Large intestine (tissue), 3 donors: ENCODE measurements at regions not wholly inside any gene's neighbourhood (a gene's known extent, or its start where the extent isn't known, plus 50 kb on each side); places are given as distances from the start of the nearest gene placed in this dataset.

Experiments used
- DNase-seq, 2 donors: peaks; one replicate each; pipeline versions ENCODE4 v3.0.0 to v3.0.0-alpha.2; 2013
- H3K27ac ChIP-seq: one replicate; pipeline ENCODE4 v1.5.1; 2013; ENCODE audit warnings: low read length
- H3K27me3 ChIP-seq: 2 replicates; pipeline ENCODE4 v1.6.1; 2013; ENCODE audit warnings: low read length; ENCODE audit not compliant: control insufficient read depth, insufficient read depth
- H3K36me3 ChIP-seq: 2 replicates; pipeline ENCODE4 v1.6.1; 2013; ENCODE audit warnings: low read length; ENCODE audit not compliant: control insufficient read depth, insufficient read depth
- H3K4me1 ChIP-seq: one replicate; pipeline ENCODE4 v1.6.1; 2013; ENCODE audit warnings: low read length; ENCODE audit not compliant: control insufficient read depth, insufficient read depth
- H3K4me3 ChIP-seq: one replicate; pipeline ENCODE4 v1.5.1; 2013; ENCODE audit warnings: low read length
- H3K9me3 ChIP-seq: one replicate; pipeline ENCODE4 v1.6.1; 2013; ENCODE audit warnings: mild to moderate bottlenecking, low read depth, low read length, moderate library complexity; ENCODE audit not compliant: control insufficient read depth
- WGBS: methylation state at CpG from one replicate; pipeline ENCODE4 v1.1.5; 2013; ENCODE audit warnings: low lambda C conversion rate; ENCODE audit not compliant: insufficient coverage; 5-methylcytosine and 5-hydroxymethylcytosine counted together

- Histone ChIP-seq H3K4me1 (no peaks in the 10 kb centered on the region), H3K27me3 (no peaks in the 10 kb centered on the region), H3K27ac (no peak overlapping the region), H3K36me3 (no peaks in the 10 kb centered on the region), H3K4me3 (no peak overlapping the region), H3K9me3 (no peaks in the 10 kb centered on the region)
- no peak for DNase-seq
- 40% methylated on average over 1 of the region's 3 CpGs for WGBS
These were observed 55.0 kb downstream of the SOX4 start for GRCh38 chr6:21648475-21649050.

- H3K27me3 ChIP-seq = no peaks in the 10 kb centered on the region
- WGBS = no CpG with 5 or more reads among the region's 4 CpGs
- no peak for DNase-seq
These were observed 59.8 kb downstream of the SOX4 start for GRCh38 chr6:21653323-21653722.

GRCh38 chr6:21653905-21654304 is 60.4 kb downstream of the SOX4 start:
- Histone ChIP-seq H3K36me3 (no peaks in the 10 kb centered on the region), H3K27ac (no peak overlapping the region), H3K4me3 (no peak overlapping the region), H3K9me3 (no peaks in the 10 kb centered on the region), H3K4me1 (no peaks in the 10 kb centered on the region), H3K27me3 (no peaks in the 10 kb centered on the region)
- DNase-seq = no peak
- 83% methylated on average over 1 of the region's 7 CpGs for WGBS

More at GRCh38 chr6:21653323-21653722, 59.8 kb downstream of the SOX4 start:
- Histone ChIP-seq H3K9me3 (no peaks in the 10 kb centered on the region), H3K27ac (no peak overlapping the region), H3K4me3 (no peak overlapping the region), H3K36me3 (no peaks in the 10 kb centered on the region), H3K4me1 (no peaks in the 10 kb centered on the region)

- no peaks in the 10 kb centered on the region for H3K4me1 ChIP-seq
- H3K27me3 ChIP-seq = no peaks in the 10 kb centered on the region
- no peak overlapping the region for H3K4me3 ChIP-seq
- H3K36me3 ChIP-seq = no peaks in the 10 kb centered on the region
- no peak overlapping the region for H3K27ac ChIP-seq
- DNase-seq = no peak
- no peaks in the 10 kb centered on the region for H3K9me3 ChIP-seq
- WGBS = no CpG with 5 or more reads among the region's 2 CpGs
These were observed 60.8 kb downstream of the SOX4 start for GRCh38 chr6:21654361-21654760.

- no peaks in the 10 kb centered on the region for H3K9me3 ChIP-seq
- H3K4me1 ChIP-seq = peaks cover 15% of the 10 kb centered on the region
- WGBS = 80% methylated on average over 1 of the region's 10 CpGs
- no peak for DNase-seq
- no peak overlapping the region for H3K27ac ChIP-seq
- H3K4me3 ChIP-seq = peak overlapping the region; percentile 52
- no peaks in the 10 kb centered on the region for H3K36me3 ChIP-seq
- peaks cover 55% of the 10 kb centered on the region for H3K27me3 ChIP-seq
These were observed 70.4 kb downstream of the SOX4 start for GRCh38 chr6:21663966-21664313.

- Histone ChIP-seq H3K9me3 (no peaks in the 10 kb centered on the region), H3K27ac (no peak overlapping the region), H3K4me3 (peak overlapping the region; percentile 52), H3K4me1 (peaks cover 15% of the 10 kb centered on the region), H3K27me3 (peaks cover 55% of the 10 kb centered on the region), H3K36me3 (no peaks in the 10 kb centered on the region)
- DNase-seq = peak; percentile 21 to 41
- WGBS = no CpG with 5 or more reads among the region's 73 CpGs
These were observed 71.0 kb downstream of the SOX4 start for GRCh38 chr6:21664314-21665109.

- Histone ChIP-seq H3K4me1 (peaks cover 15% of the 10 kb centered on the region), H3K27me3 (peaks cover 55% of the 10 kb centered on the region), H3K36me3 (no peaks in the 10 kb centered on the region), H3K9me3 (no peaks in the 10 kb centered on the region), H3K27ac (no peak overlapping the region), H3K4me3 (peak overlapping the region; percentile 52)
- WGBS = no CpG with 5 or more reads among the region's 9 CpGs
- DNase-seq = no peak
These were observed 71.5 kb downstream of the SOX4 start for GRCh38 chr6:21665110-21665391.

GRCh38 chr6:21665392-21666200 is 72.0 kb downstream of the SOX4 start:
- Histone ChIP-seq H3K36me3 (no peaks in the 10 kb centered on the region), H3K9me3 (no peaks in the 10 kb centered on the region), H3K4me3 (peak overlapping the region; percentile 52), H3K27me3 (peaks cover 55% of the 10 kb centered on the region), H3K27ac (no peak overlapping the region), H3K4me1 (peaks cover 15% of the 10 kb centered on the region)
- no CpG with 5 or more reads among the region's 37 CpGs for WGBS
- peak in 1 of 2 donors; percentile 23 for DNase-seq

- no CpG with 5 or more reads among the region's 33 CpGs for WGBS
- Histone ChIP-seq H3K27me3 (peaks cover 55% of the 10 kb centered on the region), H3K36me3 (no peaks in the 10 kb centered on the region), H3K4me1 (peaks cover 15% of the 10 kb centered on the region), H3K9me3 (no peaks in the 10 kb centered on the region), H3K4me3 (peak overlapping the region; percentile 52), H3K27ac (no peak overlapping the region)
- DNase-seq = peak in 1 of 2 donors; percentile 25
These were observed 72.7 kb downstream of the SOX4 start for GRCh38 chr6:21666201-21666691.

GRCh38 chr6:21666853-21667681 is 73.5 kb downstream of the SOX4 start:
- peak in 1 of 2 donors; percentile 21 for DNase-seq
- Histone ChIP-seq H3K27me3 (peaks cover 55% of the 10 kb centered on the region), H3K4me1 (peaks cover 15% of the 10 kb centered on the region), H3K27ac (no peak overlapping the region), H3K9me3 (no peaks in the 10 kb centered on the region), H3K36me3 (no peaks in the 10 kb centered on the region), H3K4me3 (peak overlapping the region; percentile 52)
- 0% methylated on average over 1 of the region's 27 CpGs for WGBS
